GM19463 (cell line): ENCODE measurements at regions not wholly inside any gene's neighbourhood (a gene's known extent, or its start where the extent isn't known, plus 50 kb on each side); places are given as distances from the start of the nearest gene placed in this dataset.
A peak's percentile ranks its signal among the peaks of the same experiment; 100 is the strongest.

Experiments
- ATAC-seq: cut with Tn5 transposase; IDR thresholded peaks from one replicate; pipeline ENCODE4 v1.9.1; 2021; ENCODE audit warnings: mild to moderate bottlenecking, moderate library complexity; ENCODE audit not compliant: unreplicated experiment

DNA sequence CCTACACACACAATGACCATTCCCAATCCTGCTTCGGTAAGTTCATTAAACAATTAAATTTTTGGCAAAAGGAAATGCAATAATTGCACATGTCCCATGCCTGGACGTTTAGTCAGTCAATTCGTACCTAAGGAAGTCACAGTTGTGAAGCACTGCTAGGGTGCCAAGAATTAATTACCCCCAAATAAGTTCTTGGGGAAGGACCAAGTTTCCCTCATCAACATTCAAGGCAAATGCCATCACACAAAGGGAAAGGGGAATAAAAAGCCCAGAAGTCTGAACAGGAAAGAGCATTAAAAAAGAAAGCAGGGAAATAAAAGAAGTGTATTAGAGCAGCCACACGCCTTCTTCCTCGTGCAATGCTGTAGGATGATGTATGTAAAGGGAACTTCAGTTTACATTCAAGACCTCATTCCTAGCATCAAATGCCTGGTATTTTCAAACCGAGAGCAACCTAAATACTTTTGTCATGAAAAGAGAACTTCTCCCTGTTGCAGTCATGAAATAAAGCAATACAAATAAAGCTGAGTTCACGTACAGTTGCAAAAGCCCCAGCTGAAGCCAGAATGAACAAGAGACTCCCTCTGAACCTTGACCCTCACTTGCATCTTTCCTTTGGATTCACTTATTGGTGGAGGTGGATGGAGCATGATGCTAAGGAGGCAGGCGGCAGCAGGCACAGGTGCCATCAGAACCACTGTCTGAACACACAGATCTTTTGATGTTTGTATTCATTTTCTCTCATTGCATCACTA lies 124.0 kb upstream of the PPARGC1A start:
- no peak for ATAC-seq

DNA sequence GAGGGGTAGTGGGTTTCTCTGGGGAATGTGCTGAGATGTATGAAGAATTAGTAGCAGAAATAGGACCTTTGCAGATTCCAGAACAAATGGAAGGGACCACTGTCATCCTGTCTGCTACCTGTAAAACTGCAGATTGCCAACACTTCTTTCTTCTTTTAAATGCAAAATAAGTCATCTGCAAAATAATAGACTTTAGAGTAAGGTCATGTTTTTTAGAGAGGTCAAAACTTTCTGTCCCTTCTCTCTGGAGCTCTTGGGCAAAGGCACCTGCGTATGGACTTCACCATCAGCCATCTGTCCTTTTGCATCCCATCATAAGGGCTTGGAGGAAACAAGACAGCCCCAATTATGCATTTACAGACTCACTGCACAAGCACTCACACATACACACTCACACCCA lies 121.1 kb upstream of the PPARGC1A start:
- ATAC-seq, result no peak

DNA sequence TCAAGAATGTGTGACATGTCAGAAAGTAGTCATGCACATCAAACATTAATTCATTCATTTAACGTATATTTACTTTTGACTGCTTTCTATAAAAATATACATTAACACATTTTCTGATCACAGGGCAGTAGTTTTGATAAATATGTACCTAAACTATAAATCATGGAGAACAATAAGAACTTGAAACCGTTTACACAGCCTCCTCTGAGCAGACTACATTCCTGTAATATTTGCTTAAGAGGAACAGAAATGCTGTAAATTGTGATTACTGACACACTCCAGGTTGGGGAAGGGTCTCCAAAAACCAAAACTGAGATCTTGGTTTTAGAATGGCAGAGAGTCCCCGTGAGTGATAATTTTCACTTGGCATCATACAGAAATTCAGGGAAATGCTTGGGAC lies 120.7 kb upstream of the PPARGC1A start:
- no peak for ATAC-seq

DNA sequence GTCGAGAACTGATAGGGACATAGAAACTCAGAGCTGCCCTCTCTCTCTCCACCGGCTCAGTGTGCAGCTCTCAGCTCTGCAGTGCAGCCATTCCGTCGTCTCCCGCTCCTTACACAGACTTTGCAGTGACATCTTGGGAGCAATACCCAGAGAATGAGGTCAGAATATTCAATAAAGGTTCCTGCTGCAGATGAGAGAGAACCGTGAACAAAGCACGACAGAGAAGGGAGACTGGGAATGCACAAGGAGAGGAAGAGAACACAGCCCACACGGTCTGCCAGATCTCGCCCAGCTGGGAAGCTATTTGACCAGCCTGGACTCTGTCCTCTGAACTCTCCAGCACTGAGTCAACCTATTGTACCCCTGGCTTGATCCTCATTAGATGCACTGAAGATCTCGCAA lies 118.0 kb upstream of the PPARGC1A start:
- no peak for ATAC-seq

DNA sequence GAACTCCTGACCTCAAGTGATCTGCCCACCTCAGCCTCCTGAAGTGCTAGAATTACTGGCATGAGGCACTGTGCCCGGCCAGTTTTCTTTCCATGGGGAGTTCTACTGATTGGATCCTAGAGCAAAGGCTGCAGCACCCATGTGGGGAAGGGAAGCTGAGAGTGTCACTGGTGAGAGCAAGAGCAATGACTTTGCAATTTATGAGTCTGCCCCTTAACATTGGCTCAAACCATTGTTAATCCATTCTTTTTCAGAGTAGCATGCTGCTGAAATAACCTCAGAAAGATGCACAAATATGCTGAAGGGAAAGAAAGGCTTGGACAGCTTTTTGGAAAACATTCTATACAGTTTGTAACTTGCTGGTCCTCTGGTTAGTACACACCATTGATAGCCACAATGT lies 116.4 kb upstream of the PPARGC1A start:
- no peak for ATAC-seq

DNA sequence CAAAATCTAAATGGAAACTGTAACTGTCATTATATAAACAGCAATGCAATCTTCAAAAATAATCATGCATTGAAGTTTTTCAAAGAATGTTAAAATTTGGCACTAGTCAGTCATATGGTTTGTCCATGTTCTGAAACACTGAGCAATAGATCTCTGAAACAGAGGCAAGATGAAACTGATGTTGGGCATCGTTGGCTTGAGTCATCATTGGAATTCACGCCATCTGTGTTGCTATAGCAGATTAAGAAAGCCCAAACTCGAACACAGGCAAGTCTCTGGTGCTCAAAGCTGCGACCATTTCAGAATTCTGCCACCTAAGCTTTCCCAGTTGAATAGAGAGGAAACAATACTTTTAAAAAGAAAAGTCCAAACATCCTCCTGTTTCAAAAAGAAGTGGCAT lies 114.1 kb upstream of the PPARGC1A start:
- no peak for ATAC-seq

DNA sequence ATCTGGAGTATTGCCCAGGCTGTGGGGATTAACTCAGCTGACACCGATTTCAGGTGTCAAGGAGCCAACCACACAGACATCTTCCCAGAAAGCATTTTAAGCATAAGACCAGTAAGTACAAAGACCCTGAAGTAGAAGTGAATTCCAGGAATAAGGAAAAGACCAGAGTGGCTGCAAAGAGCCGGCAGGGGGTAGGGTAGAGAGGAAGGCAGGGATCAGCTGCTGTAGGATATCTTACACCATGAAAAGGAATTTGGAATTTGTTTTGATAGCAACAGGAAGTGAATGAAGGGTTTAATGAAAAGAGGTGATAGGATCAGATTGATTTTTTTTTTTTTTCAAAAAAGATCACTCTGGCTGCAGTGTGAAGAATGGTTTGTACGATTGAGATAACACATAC lies 113.6 kb upstream of the PPARGC1A start:
- ATAC-seq, result no peak

DNA sequence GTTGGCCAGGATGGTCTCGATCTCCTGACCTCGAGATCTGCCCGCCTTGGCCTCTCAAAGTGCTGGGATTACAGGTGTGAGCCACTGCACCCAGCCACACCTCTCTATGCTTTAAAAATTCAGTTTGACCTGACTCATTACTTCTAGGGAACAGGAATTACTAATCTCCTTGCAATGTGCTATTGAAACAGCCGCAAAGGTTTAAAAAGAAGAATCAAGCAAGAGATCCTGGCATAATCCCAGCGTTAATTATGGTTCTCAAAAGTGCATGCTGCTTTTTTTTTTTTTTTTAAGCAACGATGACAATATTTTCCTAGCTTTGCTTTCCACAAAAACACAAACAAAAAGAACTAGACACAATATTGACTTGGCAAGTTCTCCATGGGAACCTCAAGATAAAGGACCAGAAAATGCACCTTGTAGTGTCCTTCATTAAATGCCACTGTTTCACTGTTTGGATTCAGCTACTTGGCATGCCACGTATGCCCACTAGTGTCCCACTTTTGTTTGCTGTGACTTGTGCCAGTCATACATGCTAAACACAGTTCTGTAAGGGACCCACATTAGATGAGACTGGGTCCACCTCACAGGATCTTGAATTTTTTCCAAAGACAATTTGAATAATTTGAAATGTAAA lies 112.6 kb upstream of the PPARGC1A start:
- no peak for ATAC-seq

DNA sequence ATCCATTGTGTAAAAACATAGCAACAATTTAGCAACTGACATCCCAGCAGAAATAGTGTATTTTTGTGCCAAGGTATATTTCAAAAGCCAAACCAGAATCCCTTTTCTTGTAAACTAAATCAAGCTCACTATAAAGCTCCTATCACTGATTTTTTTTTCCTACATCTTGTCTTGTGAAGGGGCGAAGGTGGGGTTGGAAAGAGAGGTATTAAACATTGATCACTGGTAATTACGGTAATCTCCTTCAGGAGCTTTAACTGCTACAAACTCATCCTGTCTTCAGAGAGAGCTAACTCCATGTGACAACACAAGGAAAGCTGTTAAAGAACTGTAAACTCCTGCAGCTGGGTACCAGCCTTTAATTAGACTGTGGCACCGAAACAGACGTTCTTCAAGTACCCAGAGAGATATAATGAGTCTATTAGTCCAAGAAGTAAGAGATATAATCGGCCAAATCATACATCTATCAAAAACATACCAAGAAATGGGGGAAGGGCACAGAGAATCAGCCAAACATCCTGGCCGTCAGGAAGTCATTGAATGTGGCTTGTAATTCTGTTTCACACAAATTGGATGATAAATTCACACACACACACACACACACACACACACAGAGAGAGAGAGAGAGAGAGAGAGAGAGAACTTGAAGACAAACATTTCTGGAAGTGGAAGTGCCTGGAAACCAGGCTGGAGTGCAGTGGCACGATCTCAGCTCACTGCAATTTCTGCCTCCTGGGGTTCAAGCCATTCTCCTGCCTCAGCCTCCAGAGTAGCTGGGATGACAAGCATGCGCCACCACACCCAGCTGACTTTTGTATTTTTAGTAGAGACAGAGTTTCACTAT lies 111.9 kb upstream of the PPARGC1A start:
- no peak for ATAC-seq

DNA sequence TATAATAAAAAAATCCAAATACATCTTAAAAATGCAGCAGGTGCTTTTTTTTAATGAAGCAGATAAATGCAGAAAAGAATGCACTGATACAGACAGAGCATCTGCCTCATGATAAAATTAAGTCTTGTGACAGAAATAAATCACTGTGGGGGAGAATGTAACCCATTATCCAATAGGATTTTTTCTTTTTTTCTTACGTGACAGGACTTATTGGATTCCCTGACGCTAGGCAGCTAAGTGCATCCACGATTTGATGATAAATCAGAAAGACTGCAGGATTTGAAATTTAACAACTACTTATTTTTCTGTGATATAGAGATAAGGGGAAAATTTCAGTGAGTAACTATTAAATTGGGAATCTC lies 110.6 kb upstream of the PPARGC1A start:
- no peak for ATAC-seq

DNA sequence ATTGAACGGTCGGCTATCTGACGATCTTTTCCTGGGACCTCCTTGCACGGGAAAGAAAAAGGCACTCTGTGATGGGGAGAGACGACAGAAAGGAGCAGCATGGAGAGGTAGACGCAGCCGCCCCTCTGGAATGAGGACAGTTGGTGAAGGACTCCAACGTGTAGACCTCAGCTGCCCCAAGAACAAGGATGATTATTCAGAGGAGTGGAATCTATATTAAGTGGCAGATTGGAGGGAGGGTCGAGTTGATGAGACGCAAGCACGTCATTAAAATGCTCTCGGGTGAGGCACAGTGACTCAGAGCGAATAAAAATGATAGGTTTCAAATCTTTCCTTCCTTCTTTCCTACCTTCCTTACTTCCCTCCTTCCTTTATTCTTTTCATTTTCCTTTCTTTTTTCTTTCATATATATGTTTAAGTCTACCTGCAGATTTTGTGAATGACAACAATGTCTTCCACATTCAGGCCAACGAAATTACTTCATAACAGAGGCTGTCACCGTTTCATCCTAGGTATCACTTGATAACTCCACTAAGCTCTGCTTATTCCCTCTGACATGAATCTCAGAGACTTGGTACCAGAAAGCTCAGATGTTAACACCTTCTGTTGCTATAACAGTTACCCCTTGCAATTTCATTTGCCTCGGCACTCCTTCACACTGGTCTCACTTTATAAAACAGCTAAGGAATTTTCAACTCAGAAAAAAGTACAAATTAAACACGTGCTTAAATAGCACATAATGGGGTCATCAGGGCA lies 110.0 kb upstream of the PPARGC1A start:
- ATAC-seq, result no peak

DNA sequence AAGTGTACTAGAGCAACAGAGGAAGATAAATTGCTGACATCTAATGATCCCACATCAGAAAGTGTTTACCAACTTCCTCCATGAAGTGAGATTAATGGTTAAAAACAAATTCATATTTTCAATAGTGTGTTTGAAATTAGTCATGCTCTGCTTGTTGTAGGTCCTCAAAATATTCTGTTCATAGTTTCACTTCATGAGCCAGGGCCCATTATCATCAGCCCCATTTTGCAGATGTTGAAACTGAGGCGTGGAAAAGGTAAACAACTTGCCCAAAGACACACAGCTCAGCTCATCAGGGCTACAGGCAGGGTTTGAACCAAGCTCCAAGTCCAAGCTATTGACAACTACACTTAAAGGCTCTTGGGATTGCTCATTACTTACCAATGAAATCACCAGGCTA lies 103.5 kb upstream of the PPARGC1A start:
- ATAC-seq, result peak; percentile 56

DNA sequence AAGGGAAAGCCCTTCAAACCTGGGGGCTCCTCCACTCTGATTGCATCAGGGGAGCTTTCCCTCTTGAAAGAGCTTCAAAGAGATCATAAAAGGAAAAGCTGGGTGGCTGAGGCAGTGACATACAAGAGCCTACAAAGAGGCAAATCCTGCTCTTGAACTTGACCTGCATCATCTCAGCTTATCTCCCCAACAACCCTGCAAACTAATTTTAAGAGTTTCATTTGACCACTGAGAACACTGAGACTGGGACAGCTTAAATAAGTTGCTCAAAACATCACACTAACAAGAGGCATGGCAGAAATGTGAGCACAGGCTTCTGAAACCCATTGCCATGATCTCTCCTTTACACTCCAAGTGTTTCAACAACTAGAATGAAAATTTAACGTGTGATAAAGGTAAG lies 101.6 kb upstream of the PPARGC1A start:
- no peak for ATAC-seq

DNA sequence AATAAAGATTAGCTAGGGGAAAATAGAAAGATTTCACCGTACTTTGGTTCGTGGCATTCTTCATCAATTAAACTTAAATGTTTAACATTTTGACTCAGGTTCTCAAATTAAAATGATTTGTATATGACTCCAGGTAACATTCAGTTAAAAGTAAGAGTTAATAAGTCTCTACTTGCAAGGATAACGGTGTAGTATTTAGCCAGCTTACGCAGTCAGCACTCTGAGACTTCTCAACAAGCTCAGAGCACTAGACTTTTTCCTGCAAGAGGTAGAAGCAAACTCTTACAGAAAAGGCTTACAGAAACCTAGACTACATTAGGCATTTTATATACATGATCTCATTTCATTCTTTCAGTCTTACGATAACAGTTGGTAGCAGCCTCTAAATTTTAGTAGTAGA lies 96.4 kb upstream of the PPARGC1A start:
- no peak for ATAC-seq

DNA sequence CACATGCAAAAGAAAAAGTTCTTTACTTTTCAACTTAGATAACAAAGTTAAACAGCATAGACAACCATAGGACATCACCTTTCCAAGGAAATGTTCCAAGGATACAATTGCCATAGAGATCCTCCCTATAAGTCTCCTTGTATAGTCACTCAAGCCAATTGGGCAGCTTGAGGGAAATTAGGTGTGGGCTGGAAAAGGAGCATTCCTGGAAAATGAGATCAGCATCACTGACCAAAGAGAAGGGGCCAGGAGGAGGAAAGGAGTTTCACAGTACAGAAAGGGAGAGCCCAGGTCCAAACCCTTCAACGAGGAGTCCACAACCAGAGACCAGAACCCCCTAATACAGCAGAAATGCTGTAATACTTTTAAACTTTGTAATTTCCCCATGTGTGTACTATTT lies 91.5 kb upstream of the PPARGC1A start:
- no peak for ATAC-seq

DNA sequence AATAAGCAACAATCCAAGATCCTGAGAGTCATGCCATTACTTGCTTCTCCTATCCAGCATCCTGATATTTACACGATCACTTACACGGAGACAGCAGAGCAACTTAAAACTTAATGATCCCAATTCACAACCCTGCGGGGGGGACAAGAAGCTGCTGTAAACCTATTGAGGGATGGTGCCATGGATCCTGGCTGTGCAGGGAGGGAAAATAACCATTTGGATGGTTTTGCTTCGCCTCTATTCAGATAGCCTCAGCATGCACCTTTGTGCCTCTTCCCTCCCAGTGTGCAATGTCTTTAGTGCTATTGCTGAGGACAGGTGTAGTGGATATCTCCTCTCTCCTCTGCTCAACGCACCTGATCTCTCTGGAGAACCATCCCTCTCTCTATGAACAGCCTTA lies 89.7 kb upstream of the PPARGC1A start:
- no peak for ATAC-seq

DNA sequence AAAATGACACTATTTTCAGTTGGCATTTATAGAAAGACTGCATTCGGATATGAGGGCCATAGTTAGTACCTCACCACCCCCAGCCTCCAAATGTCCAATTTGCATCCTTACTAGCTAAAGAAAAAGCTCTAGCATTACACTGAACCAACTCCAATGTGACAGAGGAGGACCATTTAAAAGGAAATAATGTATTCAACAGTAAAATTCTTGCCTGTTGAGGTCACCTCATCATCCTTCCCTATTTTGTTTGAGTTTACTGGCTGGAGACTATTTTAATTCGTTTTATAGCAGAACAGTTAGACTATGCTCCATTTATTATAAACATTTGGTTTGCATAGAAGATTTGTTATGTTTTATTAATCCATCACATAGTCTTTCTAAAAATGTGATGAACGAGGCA lies 88.2 kb upstream of the PPARGC1A start:
- no peak for ATAC-seq

DNA sequence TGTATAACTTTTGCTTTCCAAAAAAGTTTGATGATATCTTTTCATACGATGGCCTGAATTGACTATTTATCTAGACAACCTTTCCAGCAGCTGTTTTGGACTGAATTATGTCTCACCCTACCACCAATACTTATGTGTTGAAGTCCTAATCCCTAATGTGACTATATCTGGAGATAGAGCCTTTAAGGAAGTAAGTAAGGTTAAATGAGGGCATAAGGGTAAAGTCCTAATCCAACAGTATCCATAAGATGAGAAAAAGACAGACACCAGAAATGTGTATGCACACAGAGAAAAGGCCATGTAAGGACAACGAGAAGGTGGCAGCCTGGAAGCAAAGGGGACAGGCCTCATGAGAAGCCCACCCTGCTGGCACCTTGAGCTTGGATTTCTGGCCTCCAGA lies 86.6 kb upstream of the PPARGC1A start:
- no peak for ATAC-seq

DNA sequence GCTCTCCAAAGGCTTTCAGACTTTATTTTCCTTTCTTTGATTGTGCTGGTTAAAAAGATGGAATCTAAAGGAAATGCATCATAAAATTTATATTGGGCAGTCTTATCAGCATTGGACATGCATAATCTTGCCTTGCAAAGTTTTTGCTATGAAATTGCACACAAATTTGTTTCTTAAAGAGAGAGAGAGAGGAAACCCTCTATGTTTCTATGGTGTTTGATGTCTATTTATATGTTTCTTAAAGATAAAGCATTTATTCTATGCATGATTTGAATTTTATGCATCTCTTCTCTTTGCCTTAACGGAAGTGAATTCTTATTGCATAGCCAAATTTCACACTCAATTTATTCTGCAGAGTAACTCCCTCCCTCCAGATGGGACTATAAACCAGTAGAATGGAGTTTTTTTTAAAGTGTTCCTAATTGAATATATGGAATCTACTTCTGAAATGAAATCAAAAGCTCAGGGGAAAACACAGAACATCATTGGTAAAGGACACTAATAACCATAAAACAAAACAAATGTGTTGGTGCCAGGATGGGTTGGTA lies 83.5 kb upstream of the PPARGC1A start:
- ATAC-seq, result no peak

DNA sequence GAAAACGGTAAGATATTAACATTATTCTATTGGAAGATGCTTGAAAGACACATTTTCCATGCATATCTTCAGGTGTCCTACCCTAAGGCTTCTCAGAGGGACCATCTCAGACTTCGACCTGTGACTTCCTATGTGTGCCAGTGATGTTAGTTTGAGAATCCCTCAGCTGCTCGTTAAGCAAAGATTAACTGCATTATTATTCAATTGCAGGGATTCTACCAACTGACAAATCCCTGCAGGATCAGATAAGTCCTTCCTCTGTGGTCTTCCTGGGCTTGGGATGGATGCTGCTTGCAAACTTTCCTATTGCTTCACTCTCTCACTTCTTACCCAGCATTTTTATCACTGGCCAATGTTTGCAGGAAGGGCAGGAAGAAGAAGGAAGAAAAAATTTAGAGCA lies 83.0 kb upstream of the PPARGC1A start:
- no peak for ATAC-seq

DNA sequence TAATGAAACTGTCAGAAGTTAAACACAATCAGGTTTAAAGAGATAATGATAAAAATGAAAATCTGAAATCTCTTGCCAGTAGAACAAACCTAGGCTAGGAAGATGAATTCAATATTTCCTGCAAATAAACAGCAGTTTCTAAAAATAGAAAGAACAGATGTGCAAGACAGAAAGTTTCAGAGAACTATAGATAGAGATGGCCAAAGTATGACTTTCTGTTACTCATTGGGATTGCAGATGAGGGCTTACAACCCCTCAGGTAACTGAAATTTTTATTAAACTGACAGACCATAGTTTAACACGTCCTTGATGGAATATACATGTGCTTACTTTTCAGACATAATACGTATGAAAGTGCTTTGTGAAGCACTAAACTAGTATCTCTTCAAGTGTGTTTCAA lies 82.3 kb upstream of the PPARGC1A start:
- no peak for ATAC-seq
